T47D (cell line): ENCODE measurements at regions not wholly inside any gene's neighbourhood (a gene's known extent, or its start where the extent isn't known, plus 50 kb on each side); places are given as distances from the start of the nearest gene placed in this dataset.
A peak's percentile ranks its signal among the peaks of the same experiment; 100 is the strongest.

ENCODE experiments used
- DNase-seq, 2 experiments: peaks; one replicate each; pipeline versions ENCODE4 v3.0.0 to v3.0.0-alpha.2; 2011 to 2012; ENCODE audit warnings: low read depth in 1 of 2, low spot score in 1 of 2
- JUND ChIP-seq: IDR thresholded peaks from 2 replicates; pipeline ENCODE4 v1.6.1; 2012; ENCODE audit warnings: low read depth
- in situ Hi-C: cut with HindIII; loops from 2 replicates; pipeline ENCODE4 v1.10.0; 2016; ENCODE audit warnings: low sequenced_read_pairs, low pct_unique_long_range_greater_than_20kb

GRCh38 chr7:133180717-133181116 lies 72.2 kb upstream of the EXOC4 start:
- TF ChIP-seq JUND, result no peak
- in situ Hi-C loops, result no loop called here

GRCh38 chr7:133183042-133183794 lies 69.7 kb upstream of the EXOC4 start:
- DNase-seq, result peak in 1 of 2 experiments; percentile 21
- TF ChIP-seq JUND, result no peak
- in situ Hi-C loops, result no loop called here

More at GRCh38 chr7:133180717-133181116, 72.2 kb upstream of the EXOC4 start:
- DNase-seq, result no peak

- no peak for DNase-seq
- in situ Hi-C loops, result no loop called here
- TF ChIP-seq JUND, result no peak
Observed at GRCh38 chr7:133183969-133184368, 68.9 kb upstream of the EXOC4 start.

- DNase-seq, result no peak
- in situ Hi-C loops, result no loop called here
- TF ChIP-seq JUND, result no peak
Observed at GRCh38 chr7:133185512-133185911, 67.4 kb upstream of the EXOC4 start.

GRCh38 chr7:133186060-133186459 lies 66.8 kb upstream of the EXOC4 start:
- in situ Hi-C loops, result no loop called here
- TF ChIP-seq JUND, result no peak
- DNase-seq, result no peak

GRCh38 chr7:133190172-133190528 lies 62.7 kb upstream of the EXOC4 start:
- no peak for TF ChIP-seq JUND
- no peak for DNase-seq
- in situ Hi-C loops, result no loop called here

GRCh38 chr7:133190650-133191049 lies 62.2 kb upstream of the EXOC4 start:
- in situ Hi-C loops, result no loop called here
- no peak for DNase-seq
- TF ChIP-seq JUND, result no peak

- DNase-seq, result no peak
- no peak for TF ChIP-seq JUND
- in situ Hi-C loops, result no loop called here
Observed at GRCh38 chr7:133191787-133192186, 61.1 kb upstream of the EXOC4 start.

- no peak for TF ChIP-seq JUND
- DNase-seq, result no peak
- in situ Hi-C loops, result no loop called here
Observed at GRCh38 chr7:133195868-133196267, 57.0 kb upstream of the EXOC4 start.

GRCh38 chr7:133196856-133197612 lies 55.8 kb upstream of the EXOC4 start:
- TF ChIP-seq JUND, result no peak
- no peak for DNase-seq
- in situ Hi-C loops, result no loop called here

- no peak for TF ChIP-seq JUND
- in situ Hi-C loops, result no loop called here
- peak in 1 of 2 experiments; percentile 61 for DNase-seq
Observed at GRCh38 chr7:133197972-133198544, 54.8 kb upstream of the EXOC4 start.

GRCh38 chr7:133199831-133200230 lies 53.0 kb upstream of the EXOC4 start:
- TF ChIP-seq JUND, result no peak
- DNase-seq, result no peak
- in situ Hi-C loops, result no loop called here

GRCh38 chr7:133201470-133201869 lies 51.4 kb upstream of the EXOC4 start:
- DNase-seq, result no peak
- no peak for TF ChIP-seq JUND
- in situ Hi-C loops, result no loop called here
